ENCODE measurements at regions not wholly inside any gene's neighbourhood (a gene's known extent, or its start where the extent isn't known, plus 50 kb on each side); places are given as distances from the start of the nearest gene placed in this dataset.

GRCh38 chr15:98398886-98399285 is 249.5 kb upstream of the IGF1R start:
- TF ChIP-seq, protein P1, sequence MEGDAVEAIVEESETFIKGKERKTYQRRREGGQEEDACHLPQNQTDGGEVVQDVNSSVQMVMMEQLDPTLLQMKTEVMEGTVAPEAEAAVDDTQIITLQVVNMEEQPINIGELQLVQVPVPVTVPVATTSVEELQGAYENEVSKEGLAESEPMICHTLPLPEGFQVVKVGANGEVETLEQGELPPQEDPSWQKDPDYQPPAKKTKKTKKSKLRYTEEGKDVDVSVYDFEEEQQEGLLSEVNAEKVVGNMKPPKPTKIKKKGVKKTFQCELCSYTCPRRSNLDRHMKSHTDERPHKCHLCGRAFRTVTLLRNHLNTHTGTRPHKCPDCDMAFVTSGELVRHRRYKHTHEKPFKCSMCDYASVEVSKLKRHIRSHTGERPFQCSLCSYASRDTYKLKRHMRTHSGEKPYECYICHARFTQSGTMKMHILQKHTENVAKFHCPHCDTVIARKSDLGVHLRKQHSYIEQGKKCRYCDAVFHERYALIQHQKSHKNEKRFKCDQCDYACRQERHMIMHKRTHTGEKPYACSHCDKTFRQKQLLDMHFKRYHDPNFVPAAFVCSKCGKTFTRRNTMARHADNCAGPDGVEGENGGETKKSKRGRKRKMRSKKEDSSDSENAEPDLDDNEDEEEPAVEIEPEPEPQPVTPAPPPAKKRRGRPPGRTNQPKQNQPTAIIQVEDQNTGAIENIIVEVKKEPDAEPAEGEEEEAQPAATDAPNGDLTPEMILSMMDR (IDR thresholded peaks at IDR 0.05; ENCODE audit: insufficient read depth, low read depth, low read length): no peak
- no peak for TF ChIP-seq EZH2 (IDR thresholded peaks at IDR 0.05; ENCODE audit: insufficient read depth, low read length)
